ENCODE measurements at regions not wholly inside any gene's neighbourhood (a gene's known extent, or its start where the extent isn't known, plus 50 kb on each side); places are given as distances from the start of the nearest gene placed in this dataset.

DNA sequence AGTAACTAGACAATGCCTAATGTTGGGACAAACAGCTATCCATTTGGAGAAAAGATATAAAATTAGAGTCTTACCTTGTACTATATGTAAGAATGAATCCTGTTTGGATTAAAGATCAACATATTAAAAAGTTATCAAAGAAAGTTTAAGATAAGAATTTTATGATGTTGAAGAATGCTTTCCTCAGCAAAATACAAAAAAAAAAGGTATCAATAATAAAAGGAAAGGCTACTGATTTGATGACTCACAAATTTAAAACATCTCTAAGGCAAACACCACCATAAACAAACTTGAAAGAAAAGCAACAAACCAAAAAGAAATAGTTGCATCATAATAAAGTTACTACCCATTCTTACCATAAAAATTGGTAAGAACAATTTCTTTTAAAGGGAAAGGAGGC lies 92.7 kb downstream of the C1D start:
- Histone ChIP-seq H3K27ac (ENCODE audit: poor library complexity, severe bottlenecking) (no peak overlapping the region), H3K4me1 (ENCODE audit: insufficient read depth, poor library complexity, severe bottlenecking) (peaks cover 10% of the 10 kb centered on the region), H3K4me3 (ENCODE audit: severe bottlenecking) (no peak overlapping the region), H3K36me3 (ENCODE audit: low read depth) (no peaks in the 10 kb centered on the region), H3K27me3 (ENCODE audit: insufficient read depth, poor library complexity, severe bottlenecking) (no peaks in the 10 kb centered on the region), H3K9me3 (ENCODE audit: severe bottlenecking) (no peaks in the 10 kb centered on the region)
- DNase-seq (ENCODE audit: low spot score): no peak
- ATAC-seq (ENCODE audit: low read depth): no peak
- TF ChIP-seq, protein P1, sequence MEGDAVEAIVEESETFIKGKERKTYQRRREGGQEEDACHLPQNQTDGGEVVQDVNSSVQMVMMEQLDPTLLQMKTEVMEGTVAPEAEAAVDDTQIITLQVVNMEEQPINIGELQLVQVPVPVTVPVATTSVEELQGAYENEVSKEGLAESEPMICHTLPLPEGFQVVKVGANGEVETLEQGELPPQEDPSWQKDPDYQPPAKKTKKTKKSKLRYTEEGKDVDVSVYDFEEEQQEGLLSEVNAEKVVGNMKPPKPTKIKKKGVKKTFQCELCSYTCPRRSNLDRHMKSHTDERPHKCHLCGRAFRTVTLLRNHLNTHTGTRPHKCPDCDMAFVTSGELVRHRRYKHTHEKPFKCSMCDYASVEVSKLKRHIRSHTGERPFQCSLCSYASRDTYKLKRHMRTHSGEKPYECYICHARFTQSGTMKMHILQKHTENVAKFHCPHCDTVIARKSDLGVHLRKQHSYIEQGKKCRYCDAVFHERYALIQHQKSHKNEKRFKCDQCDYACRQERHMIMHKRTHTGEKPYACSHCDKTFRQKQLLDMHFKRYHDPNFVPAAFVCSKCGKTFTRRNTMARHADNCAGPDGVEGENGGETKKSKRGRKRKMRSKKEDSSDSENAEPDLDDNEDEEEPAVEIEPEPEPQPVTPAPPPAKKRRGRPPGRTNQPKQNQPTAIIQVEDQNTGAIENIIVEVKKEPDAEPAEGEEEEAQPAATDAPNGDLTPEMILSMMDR (IDR thresholded peaks at IDR 0.05; ENCODE audit: poor library complexity, severe bottlenecking): no peak

DNA sequence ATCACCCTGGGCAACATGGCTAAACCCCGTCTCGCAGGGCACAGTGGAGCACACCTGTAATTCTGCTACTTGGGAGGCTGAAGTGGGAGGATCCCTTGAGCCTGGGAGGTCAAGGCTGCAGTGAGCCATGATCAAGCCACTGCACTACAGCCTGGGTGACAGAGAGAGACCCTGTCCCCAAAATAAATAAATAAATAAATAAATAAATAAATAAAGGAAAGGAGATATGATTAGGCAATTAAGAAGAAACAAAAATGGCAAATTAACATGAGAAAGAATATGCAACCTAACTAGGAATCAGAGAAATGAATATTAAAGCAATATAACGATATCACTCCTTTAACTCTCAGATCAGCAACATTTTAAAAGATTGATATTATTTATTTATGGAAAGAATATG lies 92.3 kb downstream of the C1D start:
- H3K9me3 ChIP-seq (ENCODE audit: severe bottlenecking): no peaks in the 10 kb centered on the region
- no peak for DNase-seq (ENCODE audit: low spot score)
- H3K36me3 ChIP-seq (ENCODE audit: low read depth): no peaks in the 10 kb centered on the region
- TF ChIP-seq, protein P1 (IDR thresholded peaks at IDR 0.05; ENCODE audit: poor library complexity, severe bottlenecking): no peak
- no peak for ATAC-seq (ENCODE audit: low read depth)
- H3K4me3 ChIP-seq (ENCODE audit: severe bottlenecking): no peak overlapping the region
- H3K4me1 ChIP-seq (ENCODE audit: insufficient read depth, poor library complexity, severe bottlenecking): peaks cover 6% of the 10 kb centered on the region
- no peaks in the 10 kb centered on the region for H3K27me3 ChIP-seq (ENCODE audit: insufficient read depth, poor library complexity, severe bottlenecking)
- no peak overlapping the region for H3K27ac ChIP-seq (ENCODE audit: poor library complexity, severe bottlenecking)

DNA sequence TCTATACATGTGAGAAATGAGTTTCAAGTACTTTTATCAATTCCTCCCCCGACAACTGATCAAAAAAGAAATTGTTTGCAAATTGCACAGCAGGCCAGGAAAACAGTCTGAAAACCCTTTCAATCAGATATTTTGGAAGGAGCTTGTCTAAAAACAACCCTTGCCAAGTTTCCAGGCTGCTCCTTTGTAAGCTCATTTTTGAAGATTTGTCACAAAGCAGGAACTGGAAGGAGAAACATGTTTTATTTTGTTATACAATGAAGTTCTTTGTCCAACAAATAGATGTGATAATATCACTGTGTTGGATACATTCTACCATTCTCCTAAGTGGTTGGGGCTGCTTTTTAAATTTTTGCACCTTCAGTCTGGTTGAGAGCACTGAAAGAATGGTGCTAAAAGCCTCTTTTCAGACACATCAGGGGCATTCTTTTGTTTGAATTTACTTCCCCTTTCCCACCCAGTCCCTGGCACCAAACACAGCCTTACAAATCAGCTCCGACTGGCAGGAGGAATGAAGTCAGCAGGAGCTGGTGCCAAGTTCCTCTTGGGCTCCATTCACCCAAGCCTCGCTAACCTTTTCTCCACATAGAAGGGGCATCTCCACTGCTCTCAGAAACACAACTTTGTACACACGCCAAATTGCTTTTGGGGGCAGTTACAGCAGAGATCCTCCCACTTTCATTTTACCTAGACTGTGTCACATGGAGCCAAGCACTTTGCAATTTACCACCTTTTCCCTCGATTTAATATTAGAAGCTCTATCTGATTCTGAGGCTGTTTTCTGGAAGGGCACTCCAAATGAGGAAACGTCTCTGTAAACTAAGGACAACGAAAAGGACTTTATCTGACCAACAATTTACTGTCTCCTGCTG lies 88.0 kb downstream of the C1D start:
- Histone ChIP-seq H3K36me3 (ENCODE audit: low read depth) (no peaks in the 10 kb centered on the region), H3K4me1 (ENCODE audit: insufficient read depth, poor library complexity, severe bottlenecking) (no peaks in the 10 kb centered on the region), H3K27me3 (ENCODE audit: insufficient read depth, poor library complexity, severe bottlenecking) (no peaks in the 10 kb centered on the region), H3K9me3 (ENCODE audit: severe bottlenecking) (no peaks in the 10 kb centered on the region), H3K27ac (ENCODE audit: poor library complexity, severe bottlenecking) (no peak overlapping the region), H3K4me3 (ENCODE audit: severe bottlenecking) (no peak overlapping the region)
- ATAC-seq (ENCODE audit: low read depth) (no peak), DNase-seq (ENCODE audit: low spot score) (no peak)
- TF ChIP-seq, protein P1 (IDR thresholded peaks at IDR 0.05; ENCODE audit: poor library complexity, severe bottlenecking): no peak

DNA sequence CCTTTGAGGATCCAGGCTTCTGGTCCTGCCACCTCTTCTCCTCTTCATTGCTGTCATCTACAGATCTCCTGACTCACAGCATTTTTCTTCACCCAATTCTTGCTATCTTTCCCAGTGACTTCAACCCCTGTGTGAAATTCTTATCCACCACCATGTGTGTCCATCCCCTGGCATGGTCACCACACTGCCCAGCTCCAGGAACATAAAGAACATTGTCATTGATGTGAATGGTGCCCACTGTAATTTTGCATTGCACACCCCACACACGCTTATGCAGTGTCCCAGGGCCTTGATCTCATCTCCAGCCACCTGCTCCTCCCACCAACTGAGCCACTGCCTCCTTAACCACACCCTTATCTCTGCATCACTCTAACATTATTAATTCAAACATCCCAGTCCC lies 85.3 kb downstream of the C1D start:
- Histone ChIP-seq H3K27me3 (ENCODE audit: insufficient read depth, poor library complexity, severe bottlenecking) (no peaks in the 10 kb centered on the region), H3K4me3 (ENCODE audit: severe bottlenecking) (no peak overlapping the region), H3K9me3 (ENCODE audit: severe bottlenecking) (peaks cover 3% of the 10 kb centered on the region), H3K4me1 (ENCODE audit: insufficient read depth, poor library complexity, severe bottlenecking) (no peaks in the 10 kb centered on the region), H3K27ac (ENCODE audit: poor library complexity, severe bottlenecking) (no peak overlapping the region), H3K36me3 (ENCODE audit: low read depth) (no peaks in the 10 kb centered on the region)
- TF ChIP-seq, protein P1 (IDR thresholded peaks at IDR 0.05; ENCODE audit: poor library complexity, severe bottlenecking): no peak
- ATAC-seq (ENCODE audit: low read depth) (no peak), DNase-seq (ENCODE audit: low spot score) (no peak)

DNA sequence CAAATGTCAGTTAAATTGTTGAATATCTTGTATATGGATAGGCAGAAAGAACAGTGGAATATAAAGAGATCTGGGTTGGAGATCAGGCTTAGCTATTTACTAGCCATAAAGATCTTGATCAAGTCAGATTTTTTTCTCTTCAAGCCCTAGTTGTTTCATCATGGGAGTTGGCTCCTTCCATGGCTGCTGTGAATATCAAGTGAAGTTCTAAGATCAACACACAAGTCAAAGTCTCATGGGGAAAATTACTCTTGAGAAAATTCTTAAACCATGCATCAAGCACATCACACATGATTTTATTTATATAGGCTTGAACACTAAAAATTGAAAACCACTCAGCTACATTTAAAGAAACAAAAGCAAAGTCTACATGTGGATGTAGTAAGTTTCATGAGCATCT lies 79.8 kb downstream of the C1D start:
- DNase-seq (ENCODE audit: low spot score) (no peak), ATAC-seq (ENCODE audit: low read depth) (no peak)
- H3K4me3 ChIP-seq (ENCODE audit: severe bottlenecking): no peak overlapping the region
- no peaks in the 10 kb centered on the region for H3K36me3 ChIP-seq (ENCODE audit: low read depth)
- peaks cover 3% of the 10 kb centered on the region for H3K9me3 ChIP-seq (ENCODE audit: severe bottlenecking)
- H3K4me1 ChIP-seq (ENCODE audit: insufficient read depth, poor library complexity, severe bottlenecking): no peaks in the 10 kb centered on the region
- no peaks in the 10 kb centered on the region for H3K27me3 ChIP-seq (ENCODE audit: insufficient read depth, poor library complexity, severe bottlenecking)
- H3K27ac ChIP-seq (ENCODE audit: poor library complexity, severe bottlenecking): no peak overlapping the region
- TF ChIP-seq, protein P1 (IDR thresholded peaks at IDR 0.05; ENCODE audit: poor library complexity, severe bottlenecking): no peak

Measured in RWPE2 (cell line).